Effector memory CD8-positive, alpha-beta T cell (primary cell): ENCODE measurements at regions not wholly inside any gene's neighbourhood (a gene's known extent, or its start where the extent isn't known, plus 50 kb on each side); places are given as distances from the start of the nearest gene placed in this dataset.
"Not testable (repeated sequence)": the region's sequence is repeated elsewhere in the genome, so short reads cannot be mapped to it uniquely, and the experiment has no call there.

Source experiments
- ATAC-seq: fragments of 150-1000 bp; cut with Tn5 transposase; replicated peaks from 2 replicates; pipeline ENCODE4 v1.10.0; 2021; ENCODE audit warnings: mild to moderate bottlenecking, moderate library complexity
- DNase-seq, 3 experiments: peaks; one replicate each; pipeline ENCODE4 v3.0.0; 2021
- H3K27ac Mint-ChIP-seq, 2 donors: one replicate each; pipeline ENCODE4 v1.8.0; 2022; ENCODE audit warnings: mild to moderate bottlenecking in 2 of 2, mixed read lengths in 2 of 2, moderate library complexity in 2 of 2
- H3K27me3 Mint-ChIP-seq, 2 donors: one replicate each; pipeline ENCODE4 v1.8.0; 2022; ENCODE audit warnings: mixed read lengths in 2 of 2
- H3K36me3 Mint-ChIP-seq: one replicate; pipeline ENCODE4 v1.8.0; 2022; ENCODE audit warnings: mild to moderate bottlenecking, moderate library complexity, mixed read lengths; ENCODE audit not compliant: insufficient read depth
- H3K4me1 Mint-ChIP-seq, 2 donors: one replicate each; pipeline ENCODE4 v1.8.0; 2022; ENCODE audit warnings: low read depth in 2 of 2, mixed read lengths in 2 of 2
- H3K4me3 Mint-ChIP-seq, 2 donors: one replicate each; pipeline ENCODE4 v1.8.0; 2022; ENCODE audit warnings: mild to moderate bottlenecking in 2 of 2, mixed read lengths in 2 of 2, moderate library complexity in 2 of 2
- H3K9me3 Mint-ChIP-seq, 2 donors: one replicate each; pipeline ENCODE4 v1.8.0; 2022; ENCODE audit warnings: mixed read lengths in 2 of 2

GRCh38 chr6:101098605-101099004 is 217.5 kb upstream of the ASCC3 start:
- not testable (repeated sequence) for H3K27ac Mint-ChIP-seq, DNase-seq, H3K27me3 Mint-ChIP-seq, H3K36me3 Mint-ChIP-seq, ATAC-seq, H3K4me1 Mint-ChIP-seq, H3K4me3 Mint-ChIP-seq
- H3K9me3 Mint-ChIP-seq: peaks cover 9 to 13% of the 10 kb centered on the region in 2 donors

- ATAC-seq: no peak
- no peak for DNase-seq
- Mint-ChIP-seq H3K4me1 (no peaks in the 10 kb centered on the region), H3K4me3 (no peak overlapping the region), H3K27ac (no peak overlapping the region), H3K27me3 (no peaks in the 10 kb centered on the region), H3K9me3 (peaks cover 9 to 16% of the 10 kb centered on the region in 2 donors), H3K36me3 (no peaks in the 10 kb centered on the region)
Observed at GRCh38 chr6:101102702-101103101, 221.6 kb upstream of the ASCC3 start.

GRCh38 chr6:101108286-101108685 is 227.2 kb upstream of the ASCC3 start:
- DNase-seq: no peak
- H3K9me3 Mint-ChIP-seq: peaks cover 0 to 3% of the 10 kb centered on the region in 2 donors

GRCh38 chr6:101110814-101111213 is 229.7 kb upstream of the ASCC3 start:
- H3K36me3 Mint-ChIP-seq: no peaks in the 10 kb centered on the region
- H3K27me3 Mint-ChIP-seq: no peaks in the 10 kb centered on the region
- H3K27ac Mint-ChIP-seq: no peak overlapping the region
- ATAC-seq: no peak
- no peaks in the 10 kb centered on the region for H3K4me1 Mint-ChIP-seq
- H3K4me3 Mint-ChIP-seq: no peak overlapping the region
- no peak for DNase-seq
- peaks cover 0 to 3% of the 10 kb centered on the region in 2 donors for H3K9me3 Mint-ChIP-seq

More at GRCh38 chr6:101108286-101108685, 227.2 kb upstream of the ASCC3 start:
- no peak overlapping the region for H3K4me3 Mint-ChIP-seq
- H3K27ac Mint-ChIP-seq: no peak overlapping the region
- H3K4me1 Mint-ChIP-seq: no peaks in the 10 kb centered on the region
- H3K36me3 Mint-ChIP-seq: no peaks in the 10 kb centered on the region
- no peak for ATAC-seq
- H3K27me3 Mint-ChIP-seq: no peaks in the 10 kb centered on the region

GRCh38 chr6:101113468-101114260 is 232.5 kb upstream of the ASCC3 start:
- H3K4me1 Mint-ChIP-seq: no peaks in the 10 kb centered on the region
- H3K36me3 Mint-ChIP-seq: no peaks in the 10 kb centered on the region
- no peaks in the 10 kb centered on the region for H3K27me3 Mint-ChIP-seq
- H3K9me3 Mint-ChIP-seq: no peaks in the 10 kb centered on the region
- no peak for ATAC-seq
- no peak overlapping the region for H3K4me3 Mint-ChIP-seq
- H3K27ac Mint-ChIP-seq: no peak overlapping the region
- no peak for DNase-seq

GRCh38 chr6:101114703-101115102 is 233.6 kb upstream of the ASCC3 start:
- no peak for DNase-seq

GRCh38 chr6:101116337-101116736 is 235.2 kb upstream of the ASCC3 start:
- ATAC-seq: no peak
- Mint-ChIP-seq H3K36me3 (no peaks in the 10 kb centered on the region), H3K4me1 (no peaks in the 10 kb centered on the region), H3K27ac (no peak overlapping the region), H3K27me3 (no peaks in the 10 kb centered on the region), H3K4me3 (no peak overlapping the region), H3K9me3 (no peaks in the 10 kb centered on the region)
- DNase-seq: no peak

More at GRCh38 chr6:101114703-101115102, 233.6 kb upstream of the ASCC3 start:
- Mint-ChIP-seq H3K27me3 (no peaks in the 10 kb centered on the region), H3K36me3 (no peaks in the 10 kb centered on the region), H3K4me1 (no peaks in the 10 kb centered on the region), H3K4me3 (no peak overlapping the region), H3K9me3 (no peaks in the 10 kb centered on the region), H3K27ac (no peak overlapping the region)
- no peak for ATAC-seq

- H3K27ac Mint-ChIP-seq: no peak overlapping the region
- H3K27me3 Mint-ChIP-seq: no peaks in the 10 kb centered on the region
- no peaks in the 10 kb centered on the region for H3K36me3 Mint-ChIP-seq
- no peaks in the 10 kb centered on the region for H3K9me3 Mint-ChIP-seq
- no peak for ATAC-seq
- DNase-seq: no peak
- no peaks in the 10 kb centered on the region for H3K4me1 Mint-ChIP-seq
- no peak overlapping the region for H3K4me3 Mint-ChIP-seq
Observed at GRCh38 chr6:101117393-101118135, 236.4 kb upstream of the ASCC3 start.

GRCh38 chr6:101118136-101118396 is 236.9 kb upstream of the ASCC3 start:
- Mint-ChIP-seq H3K27ac (no peak overlapping the region), H3K36me3 (no peaks in the 10 kb centered on the region), H3K27me3 (no peaks in the 10 kb centered on the region), H3K9me3 (no peaks in the 10 kb centered on the region), H3K4me1 (no peaks in the 10 kb centered on the region), H3K4me3 (no peak overlapping the region)
- ATAC-seq: no peak
- DNase-seq: no peak

GRCh38 chr6:101120747-101121146 is 239.6 kb upstream of the ASCC3 start:
- Mint-ChIP-seq H3K36me3 (no peaks in the 10 kb centered on the region), H3K4me3 (no peak overlapping the region), H3K4me1 (no peaks in the 10 kb centered on the region), H3K27me3 (no peaks in the 10 kb centered on the region), H3K9me3 (no peaks in the 10 kb centered on the region), H3K27ac (no peak overlapping the region)
- DNase-seq: no peak
- no peak for ATAC-seq

GRCh38 chr6:101125380-101125971 is 244.3 kb upstream of the ASCC3 start:
- no peaks in the 10 kb centered on the region for H3K27me3 Mint-ChIP-seq
- peaks cover 0 to 2% of the 10 kb centered on the region in 2 donors for H3K9me3 Mint-ChIP-seq
- no peak overlapping the region for H3K4me3 Mint-ChIP-seq
- no peak for DNase-seq
- no peak overlapping the region for H3K27ac Mint-ChIP-seq
- no peaks in the 10 kb centered on the region for H3K36me3 Mint-ChIP-seq
- no peaks in the 10 kb centered on the region for H3K4me1 Mint-ChIP-seq
- no peak for ATAC-seq

GRCh38 chr6:101126501-101126900 is 245.4 kb upstream of the ASCC3 start:
- Mint-ChIP-seq H3K27me3 (no peaks in the 10 kb centered on the region), H3K36me3 (no peaks in the 10 kb centered on the region), H3K9me3 (peaks cover 0 to 7% of the 10 kb centered on the region in 2 donors), H3K27ac (no peak overlapping the region), H3K4me1 (no peaks in the 10 kb centered on the region), H3K4me3 (no peak overlapping the region)
- DNase-seq (no peak), ATAC-seq (no peak)

- Mint-ChIP-seq H3K4me1 (no peaks in the 10 kb centered on the region), H3K4me3 (no peak overlapping the region), H3K27me3 (no peaks in the 10 kb centered on the region), H3K9me3 (peaks cover 0 to 7% of the 10 kb centered on the region in 2 donors), H3K36me3 (peaks cover 2% of the 10 kb centered on the region), H3K27ac (no peak overlapping the region)
- ATAC-seq (no peak), DNase-seq (no peak)
Observed at GRCh38 chr6:101129851-101130250, 248.7 kb upstream of the ASCC3 start.

- DNase-seq (no peak), ATAC-seq (no peak)
- H3K36me3 Mint-ChIP-seq: no peaks in the 10 kb centered on the region
- H3K27me3 Mint-ChIP-seq: no peaks in the 10 kb centered on the region
- no peak overlapping the region for H3K27ac Mint-ChIP-seq
- H3K9me3 Mint-ChIP-seq: no peaks in the 10 kb centered on the region
- H3K4me1 Mint-ChIP-seq: no peaks in the 10 kb centered on the region
- H3K4me3 Mint-ChIP-seq: no peak overlapping the region
Observed at GRCh38 chr6:101146389-101146788, 247.1 kb upstream of the GRIK2 start.
